GM21786 (cell line): ENCODE measurements at regions not wholly inside any gene's neighbourhood (a gene's known extent, or its start where the extent isn't known, plus 50 kb on each side); places are given as distances from the start of the nearest gene placed in this dataset.
"Not testable (repeated sequence)": the region's sequence is repeated elsewhere in the genome, so short reads cannot be mapped to it uniquely, and the experiment has no call there.

Experiments
- ATAC-seq: cut with Tn5 transposase; IDR thresholded peaks from one replicate; pipeline ENCODE4 v1.9.1; 2021; ENCODE audit not compliant: unreplicated experiment

DNA sequence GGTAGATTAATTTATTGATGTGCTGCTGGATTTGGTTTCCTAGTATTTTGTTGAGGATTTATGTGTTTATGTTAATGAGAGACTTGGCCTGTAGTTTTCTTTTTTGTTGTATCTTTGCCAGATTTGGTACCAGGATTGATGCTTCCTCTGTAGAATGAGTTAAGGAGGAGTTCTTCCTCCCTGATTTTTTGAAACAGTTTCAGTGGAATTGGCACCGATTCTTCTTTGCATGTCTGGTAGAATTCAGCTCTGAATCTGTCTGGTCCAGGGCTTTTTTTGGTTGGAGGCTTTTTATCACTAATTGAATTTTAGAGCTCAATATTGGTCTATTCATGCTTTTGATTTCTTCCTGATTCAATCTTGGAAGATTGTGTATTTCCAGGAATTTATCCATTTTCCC is 174.0 kb upstream of the NDST4 start:
- ATAC-seq: no peak

DNA sequence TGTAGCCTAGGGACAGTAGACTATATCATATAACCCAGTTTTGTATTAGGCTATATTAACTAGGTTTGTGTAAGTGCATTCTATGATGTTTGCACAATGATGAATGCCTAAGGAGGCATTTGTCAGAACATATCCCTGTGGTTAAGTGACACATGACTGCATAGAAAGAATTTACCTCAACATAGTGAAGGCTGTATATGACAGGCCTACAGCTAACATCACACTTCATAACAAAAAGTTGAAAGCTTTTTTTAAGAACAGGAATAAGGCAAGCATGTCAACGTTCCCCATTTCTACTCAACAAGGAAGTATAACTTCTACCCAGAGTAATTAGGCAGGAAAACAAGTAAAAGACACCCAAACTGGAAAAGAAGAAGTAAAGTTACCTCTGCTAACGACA is 165.9 kb upstream of the NDST4 start:
- ATAC-seq: no peak

DNA sequence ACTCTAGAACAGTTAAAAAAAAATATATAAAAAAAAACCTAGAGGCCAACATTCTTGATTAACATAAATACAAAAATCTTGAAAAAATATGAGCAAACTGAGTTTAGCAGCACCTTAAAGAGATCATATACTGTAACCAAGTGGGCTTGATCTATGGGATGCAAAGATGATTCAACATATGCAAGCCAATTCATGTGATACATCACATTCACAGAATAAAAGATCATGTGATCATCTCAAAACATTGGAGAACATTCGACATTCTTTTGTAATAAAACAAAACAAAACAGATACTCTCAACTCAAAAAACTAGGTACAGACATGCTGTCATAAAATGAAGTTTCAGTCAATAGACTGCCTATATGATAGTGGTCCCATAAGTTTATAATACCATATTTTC is 165.4 kb upstream of the NDST4 start:
- no peak for ATAC-seq

DNA sequence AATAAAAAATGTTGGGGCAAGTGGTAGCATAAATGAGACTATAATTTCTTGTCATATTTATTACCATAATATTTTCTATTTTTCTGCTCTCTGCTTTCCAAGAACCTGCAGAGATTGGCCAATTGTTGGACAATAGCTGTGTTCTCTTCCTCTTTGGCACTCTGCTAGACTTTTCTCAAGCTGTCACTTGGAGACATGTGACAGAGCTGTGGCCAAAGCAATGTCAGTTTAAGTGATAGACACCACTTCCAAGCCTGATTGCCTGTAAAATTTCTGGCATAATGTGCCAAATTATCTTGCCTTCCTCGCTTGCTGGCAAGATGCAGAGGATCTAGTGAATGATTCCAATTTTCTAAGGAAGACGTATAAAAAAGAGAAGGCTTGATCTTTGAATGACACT is 162.2 kb upstream of the NDST4 start:
- no peak for ATAC-seq

DNA sequence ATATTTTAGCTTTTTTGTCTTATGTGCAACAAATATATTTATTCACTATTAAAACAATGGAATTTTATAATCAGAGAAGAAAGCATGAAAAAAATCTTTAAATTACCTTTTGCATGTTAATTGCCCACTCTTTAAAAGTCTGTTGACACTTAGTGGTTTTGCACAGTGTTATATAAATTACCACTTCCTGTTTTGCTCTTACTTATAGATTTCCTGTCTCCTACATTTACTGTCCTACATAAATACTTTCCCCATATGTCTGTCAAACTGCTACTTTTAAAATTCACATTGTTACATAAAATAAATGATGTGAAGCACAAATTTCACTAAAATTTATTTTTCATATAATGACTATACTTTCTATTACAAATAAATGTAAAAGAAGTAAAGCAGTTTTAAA is 161.1 kb upstream of the NDST4 start:
- ATAC-seq: peak; percentile 72

DNA sequence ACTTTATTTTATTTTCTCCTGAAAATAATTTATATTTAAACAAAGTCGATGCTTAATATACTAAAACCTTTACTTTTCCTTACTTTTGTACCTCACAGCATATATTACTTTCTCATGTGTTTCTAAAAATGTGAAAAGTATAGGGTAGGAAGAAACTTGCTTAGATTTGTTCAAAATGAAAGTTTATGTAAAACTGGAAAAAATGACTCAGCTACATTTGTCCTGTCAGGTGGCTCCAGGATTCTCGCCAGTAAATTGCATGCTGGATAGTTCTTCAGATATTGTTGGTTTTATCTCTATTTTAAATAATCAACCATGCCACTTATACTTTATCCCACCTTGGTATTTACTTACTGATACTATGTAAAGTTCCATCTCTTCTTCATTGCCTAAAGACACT is 159.2 kb upstream of the NDST4 start:
- ATAC-seq: no peak

DNA sequence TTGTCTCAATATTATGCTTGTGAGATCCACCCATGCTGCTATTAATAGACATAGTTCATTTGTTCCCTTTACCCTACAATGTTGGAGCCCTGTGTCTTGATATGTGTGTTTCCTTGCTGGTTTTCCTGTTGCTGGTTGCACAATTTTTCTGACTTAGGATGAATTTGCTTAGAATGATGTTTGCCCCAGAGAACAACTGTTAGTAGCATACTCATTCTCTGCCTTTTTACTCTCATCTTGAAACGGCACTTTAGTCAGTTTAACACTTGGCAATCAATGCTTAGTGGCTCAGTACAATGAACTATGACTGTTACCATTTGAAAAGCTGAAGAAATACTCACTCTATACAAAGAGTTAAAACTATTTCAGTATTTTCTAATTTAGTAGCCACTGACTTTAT is 158.8 kb upstream of the NDST4 start:
- no peak for ATAC-seq

DNA sequence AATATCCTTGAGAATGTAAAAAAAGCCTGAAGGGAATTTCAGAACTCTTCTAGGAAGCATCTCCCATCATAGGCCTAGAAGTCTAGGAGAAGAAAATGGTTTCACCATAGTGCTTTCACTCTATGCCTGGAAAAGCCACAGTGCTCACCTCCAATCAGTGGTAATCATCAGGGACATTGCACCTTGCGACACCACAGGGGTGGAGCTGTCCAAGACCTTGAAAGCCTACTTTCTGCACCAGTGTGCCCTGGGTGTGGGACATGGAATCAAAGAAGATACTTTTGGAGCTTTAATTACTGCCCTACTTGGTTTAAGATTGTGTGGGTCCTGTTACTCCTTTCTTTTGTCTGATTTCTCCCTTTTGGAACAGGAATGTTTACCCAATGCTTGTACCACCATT is 146.8 kb upstream of the NDST4 start:
- ATAC-seq: no peak

DNA sequence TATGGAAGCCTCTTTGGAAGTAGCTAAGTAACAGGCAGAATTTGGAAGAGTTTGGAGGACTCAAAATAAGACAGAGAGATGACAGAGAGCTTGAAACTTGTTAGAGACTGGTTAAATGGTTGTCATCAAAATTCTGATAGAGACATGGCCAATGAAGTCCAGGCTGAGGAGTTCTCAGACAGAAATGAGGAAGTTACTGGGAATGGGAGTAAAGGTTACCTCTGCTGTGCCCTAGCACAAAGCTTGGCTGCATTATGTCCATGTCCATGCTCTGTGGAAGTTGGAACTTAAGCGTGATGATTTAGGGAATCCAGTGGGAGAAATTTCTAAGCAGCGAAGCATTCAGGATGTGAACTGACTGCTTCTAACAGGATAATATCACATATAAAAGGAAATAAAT is 146.2 kb upstream of the NDST4 start:
- ATAC-seq: no peak

DNA sequence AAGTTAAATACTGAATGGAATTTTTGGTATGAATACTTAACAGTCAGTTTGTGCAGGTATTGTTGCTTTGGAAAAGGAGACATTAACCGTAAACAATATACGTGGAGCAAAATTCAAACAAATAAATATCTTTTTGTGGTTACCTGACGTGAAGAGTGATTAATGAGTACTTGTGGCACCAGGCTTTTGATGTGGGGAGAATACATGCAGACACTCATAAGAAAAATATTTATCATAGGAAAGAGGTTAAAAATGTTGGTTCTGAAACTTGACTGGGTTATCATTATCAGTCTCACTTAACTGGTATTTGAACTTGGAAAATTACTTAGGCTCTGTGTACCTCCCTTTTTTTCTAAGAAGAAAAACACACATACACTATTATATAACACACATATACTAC is 136.4 kb upstream of the NDST4 start:
- no peak for ATAC-seq

DNA sequence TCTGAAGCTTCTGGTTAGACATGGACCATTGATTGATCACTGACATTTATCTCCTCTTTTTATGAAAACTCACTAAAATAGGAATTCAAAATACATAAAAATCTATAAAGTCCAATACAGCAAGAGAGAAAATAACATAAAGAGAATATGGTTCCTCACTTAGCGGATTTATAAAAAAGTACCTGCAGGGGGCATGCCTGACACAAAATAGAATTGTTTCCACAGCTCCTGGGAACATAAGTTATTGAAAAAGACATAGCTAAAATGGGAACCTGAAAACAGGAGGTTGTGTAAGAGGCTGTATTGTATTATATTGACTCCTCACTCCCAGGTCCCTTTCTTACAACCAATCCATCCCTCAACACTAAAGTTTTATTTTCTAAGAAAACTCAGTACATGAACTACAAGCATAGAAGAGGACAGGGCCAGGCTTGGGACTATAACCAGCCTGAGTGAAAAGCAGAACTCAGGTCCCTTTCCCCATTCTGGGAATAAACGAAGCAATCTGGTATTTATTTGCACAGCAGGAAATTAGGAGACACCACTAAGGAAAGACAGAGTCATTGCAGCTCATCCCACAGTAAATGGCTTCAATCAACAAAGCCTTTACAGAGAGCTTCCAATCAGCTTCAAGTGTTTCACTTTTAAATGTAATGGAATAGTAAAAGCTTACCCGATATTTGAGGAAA is 121.1 kb upstream of the NDST4 start:
- ATAC-seq: peak; percentile 77

DNA sequence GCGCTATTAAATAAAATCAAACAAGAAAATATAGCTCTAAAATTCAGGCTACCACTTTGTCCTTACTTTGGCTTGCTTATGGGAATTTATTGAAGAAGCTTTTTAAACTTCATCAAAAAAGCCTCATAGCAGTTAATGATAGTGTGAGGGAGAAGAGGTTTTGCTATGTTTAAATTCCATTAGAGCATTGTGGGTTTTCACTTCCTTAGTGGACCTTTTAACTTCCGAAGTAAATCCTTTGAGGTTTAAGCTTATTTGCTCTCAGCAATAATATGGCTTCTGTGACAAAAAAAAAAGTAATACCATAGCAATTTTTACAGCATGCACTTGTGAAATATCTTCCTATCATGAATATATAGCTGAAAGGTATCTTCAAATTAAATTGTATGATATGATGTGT is 120.2 kb upstream of the NDST4 start:
- no peak for ATAC-seq

DNA sequence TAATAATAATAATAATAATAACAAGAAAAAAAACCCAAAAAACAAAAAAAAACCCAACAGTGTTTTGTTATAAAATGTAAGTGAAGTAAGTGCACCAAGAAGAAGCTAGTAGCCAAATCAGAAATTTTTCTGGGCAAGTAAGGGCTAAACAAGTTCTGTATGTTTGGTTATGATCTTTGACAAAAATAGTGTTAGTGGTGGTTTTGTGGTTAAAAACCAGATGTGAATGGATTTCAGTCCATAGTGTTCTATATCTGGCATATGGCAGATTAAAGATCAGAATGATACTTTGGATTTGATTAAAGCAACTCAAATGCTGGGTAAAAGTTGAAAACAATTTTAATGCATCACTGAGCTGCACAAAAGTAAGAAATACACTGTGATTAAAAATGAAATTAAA is 116.5 kb upstream of the NDST4 start:
- no peak for ATAC-seq

DNA sequence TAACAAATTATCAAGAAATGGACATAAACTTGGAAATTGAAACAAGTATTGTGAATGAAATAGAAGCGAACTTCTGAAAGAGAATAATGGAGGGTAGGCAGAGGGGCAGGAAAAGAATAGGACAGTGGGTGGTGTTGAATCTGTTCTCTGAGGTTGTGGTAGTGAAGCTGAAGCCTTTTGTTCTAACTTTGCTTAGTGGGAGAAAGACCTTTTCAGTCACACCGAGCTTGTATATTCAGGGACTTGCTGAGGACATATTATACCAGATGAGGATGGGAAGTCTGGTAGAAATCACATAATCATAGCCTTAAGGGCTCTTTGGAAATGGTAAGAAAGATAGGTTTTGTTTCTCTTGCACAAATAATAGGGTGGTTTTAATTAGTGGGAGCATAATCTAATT is 115.4 kb upstream of the NDST4 start:
- no peak for ATAC-seq

DNA sequence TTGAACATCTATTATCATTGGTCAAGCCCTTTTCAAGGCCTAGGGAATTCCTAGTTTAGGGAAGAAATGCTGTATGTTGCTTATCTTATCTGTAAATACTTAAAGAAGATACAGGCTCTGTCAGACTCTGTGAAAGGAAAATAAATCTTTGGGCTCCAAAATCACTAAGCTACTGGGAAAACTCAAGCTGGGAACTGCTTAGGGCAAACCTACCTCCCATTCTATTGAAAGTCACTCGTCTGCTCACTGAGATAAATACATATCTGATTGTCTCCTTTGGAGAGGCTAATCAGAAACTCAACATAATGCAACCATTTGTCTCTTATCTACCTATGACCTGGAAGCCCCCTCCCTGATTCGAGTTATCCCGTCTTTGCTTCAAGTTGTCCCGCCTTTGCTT is 108.6 kb upstream of the NDST4 start:
- no peak for ATAC-seq

DNA sequence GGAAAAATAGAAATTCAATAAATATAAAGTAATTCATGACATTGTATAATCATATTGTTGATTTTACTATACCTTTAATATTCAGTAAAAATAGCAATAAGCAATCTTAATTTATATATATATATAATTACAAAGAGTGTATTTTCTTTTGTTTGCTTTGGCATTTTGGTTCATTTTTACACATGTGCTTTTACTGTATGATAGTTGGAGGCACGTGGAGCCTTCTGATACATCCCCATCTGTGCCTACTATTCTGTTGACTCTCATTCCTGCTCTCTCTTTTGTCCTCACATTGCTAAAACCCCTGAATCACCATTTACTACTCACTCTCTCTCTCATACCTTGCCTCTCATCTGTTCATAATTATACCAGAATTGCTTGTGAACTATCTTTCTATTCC is 106.4 kb upstream of the NDST4 start:
- ATAC-seq: no peak

DNA sequence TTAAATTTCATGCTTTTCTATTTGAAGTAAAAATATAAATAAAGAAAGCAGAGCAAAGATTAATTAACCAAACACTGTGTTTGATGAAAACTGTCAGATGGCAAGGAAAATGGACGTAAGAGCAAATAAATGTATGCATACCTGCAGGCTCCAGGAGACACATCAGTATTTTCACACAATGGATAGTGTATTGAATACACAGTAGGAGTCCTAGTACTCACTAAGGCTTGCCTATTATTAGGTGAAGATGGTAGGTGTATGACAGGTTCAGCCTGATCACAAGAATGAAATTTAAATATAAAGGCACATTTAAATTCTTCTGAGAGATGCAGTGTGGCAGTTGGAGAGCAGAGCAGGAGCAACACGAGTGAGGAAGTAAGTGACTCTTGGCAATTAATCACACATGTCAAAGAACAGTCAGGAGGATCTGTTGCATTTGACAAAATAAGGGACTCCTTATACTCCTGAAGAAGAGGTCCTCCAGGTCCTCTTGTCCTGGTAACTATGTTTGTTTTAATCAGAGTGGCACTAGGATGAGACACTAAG is 106.0 kb upstream of the NDST4 start:
- ATAC-seq: no peak

DNA sequence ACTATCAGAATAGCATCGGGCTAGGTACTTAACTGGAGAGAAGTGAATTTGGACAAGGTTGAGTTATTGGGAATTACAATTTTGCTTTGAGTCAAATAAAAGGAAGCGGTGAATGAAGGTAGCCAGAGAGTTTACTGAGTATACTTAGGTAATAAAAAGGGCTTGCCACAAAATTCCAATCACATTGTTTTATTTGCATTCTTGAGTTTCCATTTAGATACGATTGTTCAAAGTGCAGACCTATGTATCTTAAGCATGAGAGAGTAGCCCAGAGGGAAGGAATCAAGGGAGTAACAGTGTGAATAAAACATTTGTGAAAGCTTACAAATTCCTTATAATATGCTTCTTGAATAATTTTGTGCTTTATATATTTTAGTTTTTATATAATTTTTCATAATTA is 102.5 kb upstream of the NDST4 start:
- no peak for ATAC-seq

DNA sequence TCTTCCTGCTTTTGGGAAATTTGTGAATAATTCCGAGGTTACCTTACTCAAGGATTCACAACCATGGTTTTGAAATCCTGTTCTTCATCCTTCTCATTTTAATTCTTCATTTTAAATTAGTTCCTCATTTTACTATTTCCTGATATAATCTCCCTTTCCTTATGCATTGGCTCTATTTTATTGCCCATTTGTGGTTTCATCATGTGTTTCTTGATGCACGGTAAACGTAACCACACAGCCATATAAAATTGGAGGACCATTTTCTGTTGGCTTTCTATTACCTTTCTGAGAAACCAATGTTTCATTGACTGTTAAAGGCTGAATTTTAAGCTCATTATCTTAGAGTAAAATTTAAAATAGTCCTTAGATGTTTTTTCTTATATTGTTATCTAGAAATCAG is 100.3 kb upstream of the NDST4 start:
- no peak for ATAC-seq

DNA sequence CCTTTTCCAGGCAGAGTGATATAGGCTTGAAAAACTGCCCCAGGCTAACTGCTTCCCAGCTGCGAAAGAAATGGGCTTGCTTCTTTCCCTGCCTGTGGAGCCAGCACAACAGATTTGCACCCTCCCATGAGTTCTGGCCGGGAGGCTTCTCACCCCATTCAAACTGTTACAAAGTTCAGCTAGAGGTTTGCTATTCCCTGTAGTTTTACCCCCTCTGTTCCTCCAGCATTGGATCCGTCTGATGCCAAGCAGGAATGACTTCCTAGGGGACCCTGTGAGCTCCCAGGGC is 87.6 kb upstream of the NDST4 start:
- no peak for ATAC-seq

DNA sequence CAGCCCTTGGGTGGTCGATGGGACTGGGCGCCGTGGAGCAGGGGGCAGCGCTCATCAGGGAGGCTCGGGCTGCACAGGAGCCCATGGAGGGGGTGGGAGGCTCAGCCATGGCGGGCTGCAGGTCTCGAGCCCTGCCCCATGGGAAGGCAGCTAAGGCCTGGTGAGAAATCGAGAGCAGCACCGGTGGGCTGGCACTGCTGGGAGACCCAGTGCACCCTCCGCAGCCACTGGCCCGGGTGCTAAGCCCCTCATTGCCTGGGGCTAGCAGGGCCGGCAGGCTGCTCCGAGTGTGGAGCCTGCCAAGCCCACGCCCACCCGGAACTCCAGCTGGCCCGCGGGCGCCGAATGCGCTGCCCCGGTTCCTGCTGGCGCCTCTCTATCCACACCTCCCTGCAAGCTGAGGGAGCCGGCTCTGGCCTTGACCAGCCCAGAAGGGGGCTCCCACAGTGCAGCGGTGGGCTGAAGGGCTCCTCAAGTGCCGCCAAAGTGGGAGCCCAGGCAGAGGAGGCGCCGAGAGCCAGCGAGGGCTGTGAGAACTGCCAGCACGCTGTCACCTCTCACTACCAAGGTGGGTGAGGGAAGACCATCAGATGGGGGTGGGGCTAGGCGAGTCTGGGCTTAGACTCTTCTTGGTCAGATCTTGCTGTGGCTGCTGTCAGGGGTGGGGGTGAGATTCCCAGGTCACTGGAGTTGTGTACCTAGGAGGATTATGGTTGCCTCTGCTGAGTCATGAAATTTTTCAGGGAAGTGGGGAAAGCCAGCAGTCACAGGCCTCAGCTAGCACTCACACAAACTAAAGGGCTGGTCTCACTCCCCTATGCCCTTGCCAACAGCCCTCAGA is 87.0 kb upstream of the NDST4 start:
- ATAC-seq: not testable (repeated sequence)

DNA sequence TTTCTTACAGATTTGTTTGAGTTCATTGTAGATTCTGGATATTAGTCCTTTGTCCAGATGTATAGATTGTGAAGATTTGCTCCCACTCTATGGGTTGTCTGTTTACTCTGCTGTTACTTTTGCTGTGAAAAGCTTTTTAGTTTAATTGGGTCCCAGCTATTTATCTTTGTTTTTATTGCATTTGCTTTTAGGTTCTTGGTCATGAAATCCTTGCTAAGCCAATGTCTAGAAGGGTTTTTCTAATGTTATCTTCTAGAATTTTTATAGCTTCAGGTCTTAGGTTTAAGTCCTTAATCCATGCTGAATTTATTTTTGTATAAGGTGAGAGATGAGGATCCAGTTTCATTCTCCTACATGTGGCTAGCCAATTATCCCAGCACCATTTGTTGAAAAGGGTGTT is 81.2 kb upstream of the NDST4 start:
- not testable (repeated sequence) for ATAC-seq

DNA sequence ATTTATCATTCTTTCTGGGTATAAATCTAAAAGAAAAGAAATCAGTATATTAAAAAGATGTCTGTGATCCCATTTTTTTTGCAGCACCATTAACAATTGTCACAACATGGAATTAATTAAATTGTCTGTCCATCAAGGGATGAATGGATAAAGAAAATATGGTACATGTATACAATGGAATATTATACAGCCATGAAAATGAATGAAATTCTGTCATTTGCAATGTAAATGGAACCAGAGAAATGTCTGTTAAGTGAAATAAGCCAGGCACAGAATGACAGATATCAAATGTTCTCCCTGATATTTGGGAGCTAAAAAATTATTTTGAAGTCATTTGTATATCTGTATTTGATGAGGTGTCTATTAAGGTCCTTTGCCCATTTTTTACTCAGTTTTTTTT is 77.1 kb upstream of the NDST4 start:
- ATAC-seq: no peak
